ENCODE measurements at regions not wholly inside any gene's neighbourhood (a gene's known extent, or its start where the extent isn't known, plus 50 kb on each side); places are given as distances from the start of the nearest gene placed in this dataset.

DNA sequence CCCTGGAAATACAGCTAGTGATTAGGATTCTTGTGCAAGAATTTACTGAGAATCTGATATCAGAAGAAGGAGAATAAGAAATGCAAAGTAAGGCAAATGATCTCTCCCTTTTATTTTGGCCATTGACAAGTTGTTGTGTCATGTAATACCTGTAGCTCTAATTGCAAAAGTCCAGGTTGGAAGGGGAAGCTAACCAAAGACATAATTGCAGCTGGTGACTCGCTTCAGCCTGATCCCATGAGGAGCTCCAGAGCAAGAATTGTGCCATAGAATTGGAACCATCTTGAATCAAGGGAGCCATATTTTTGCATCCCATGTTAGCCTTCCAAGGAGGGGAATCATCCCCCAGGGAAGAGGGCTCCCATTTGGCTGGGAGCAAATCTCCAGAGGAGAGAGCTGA, 149.6 kb upstream of the MOCS2 start:
- TF ChIP-seq, protein P1, sequence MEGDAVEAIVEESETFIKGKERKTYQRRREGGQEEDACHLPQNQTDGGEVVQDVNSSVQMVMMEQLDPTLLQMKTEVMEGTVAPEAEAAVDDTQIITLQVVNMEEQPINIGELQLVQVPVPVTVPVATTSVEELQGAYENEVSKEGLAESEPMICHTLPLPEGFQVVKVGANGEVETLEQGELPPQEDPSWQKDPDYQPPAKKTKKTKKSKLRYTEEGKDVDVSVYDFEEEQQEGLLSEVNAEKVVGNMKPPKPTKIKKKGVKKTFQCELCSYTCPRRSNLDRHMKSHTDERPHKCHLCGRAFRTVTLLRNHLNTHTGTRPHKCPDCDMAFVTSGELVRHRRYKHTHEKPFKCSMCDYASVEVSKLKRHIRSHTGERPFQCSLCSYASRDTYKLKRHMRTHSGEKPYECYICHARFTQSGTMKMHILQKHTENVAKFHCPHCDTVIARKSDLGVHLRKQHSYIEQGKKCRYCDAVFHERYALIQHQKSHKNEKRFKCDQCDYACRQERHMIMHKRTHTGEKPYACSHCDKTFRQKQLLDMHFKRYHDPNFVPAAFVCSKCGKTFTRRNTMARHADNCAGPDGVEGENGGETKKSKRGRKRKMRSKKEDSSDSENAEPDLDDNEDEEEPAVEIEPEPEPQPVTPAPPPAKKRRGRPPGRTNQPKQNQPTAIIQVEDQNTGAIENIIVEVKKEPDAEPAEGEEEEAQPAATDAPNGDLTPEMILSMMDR (IDR thresholded peaks at IDR 0.05), result no peak

DNA sequence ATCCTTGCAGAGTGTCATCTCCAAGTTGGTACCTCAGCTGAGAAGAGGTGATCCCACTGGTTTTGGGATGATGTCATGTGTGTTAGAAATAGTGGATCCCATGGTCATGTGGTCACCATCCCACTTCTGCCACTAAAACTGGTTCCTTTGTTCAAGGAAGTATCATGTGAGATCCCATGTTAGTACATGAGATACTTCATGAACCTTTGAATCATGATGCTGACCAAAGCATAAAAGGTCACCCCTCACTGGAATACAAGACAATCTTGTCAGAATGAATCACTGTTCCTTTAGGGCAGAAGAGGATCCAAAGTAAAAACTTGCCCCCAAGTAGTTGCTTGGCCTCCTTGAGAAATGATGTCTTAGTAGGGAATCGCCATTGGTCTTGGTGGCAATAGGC, 150.9 kb upstream of the MOCS2 start:
- TF ChIP-seq, protein P1 (IDR thresholded peaks at IDR 0.05), result no peak

DNA sequence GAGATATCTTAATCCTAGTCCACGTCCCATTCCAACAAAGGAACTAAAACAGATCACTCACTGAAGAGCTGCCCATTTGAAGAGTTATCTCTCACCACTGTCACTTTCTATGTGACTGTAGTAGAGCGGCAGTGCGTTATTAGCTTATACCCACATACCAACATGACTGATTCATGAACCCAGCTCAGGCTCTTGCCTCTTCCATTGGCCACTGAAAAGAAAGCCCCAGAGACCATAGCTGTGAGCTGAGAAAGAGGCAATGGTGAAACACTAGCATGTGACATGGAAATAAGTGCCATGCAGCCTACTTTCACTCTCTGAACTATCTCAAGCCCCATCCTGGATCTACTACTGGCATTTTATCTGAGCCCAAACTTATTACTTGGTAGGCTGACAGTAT, 151.7 kb upstream of the MOCS2 start:
- TF ChIP-seq, protein P1 (IDR thresholded peaks at IDR 0.05), result no peak

DNA sequence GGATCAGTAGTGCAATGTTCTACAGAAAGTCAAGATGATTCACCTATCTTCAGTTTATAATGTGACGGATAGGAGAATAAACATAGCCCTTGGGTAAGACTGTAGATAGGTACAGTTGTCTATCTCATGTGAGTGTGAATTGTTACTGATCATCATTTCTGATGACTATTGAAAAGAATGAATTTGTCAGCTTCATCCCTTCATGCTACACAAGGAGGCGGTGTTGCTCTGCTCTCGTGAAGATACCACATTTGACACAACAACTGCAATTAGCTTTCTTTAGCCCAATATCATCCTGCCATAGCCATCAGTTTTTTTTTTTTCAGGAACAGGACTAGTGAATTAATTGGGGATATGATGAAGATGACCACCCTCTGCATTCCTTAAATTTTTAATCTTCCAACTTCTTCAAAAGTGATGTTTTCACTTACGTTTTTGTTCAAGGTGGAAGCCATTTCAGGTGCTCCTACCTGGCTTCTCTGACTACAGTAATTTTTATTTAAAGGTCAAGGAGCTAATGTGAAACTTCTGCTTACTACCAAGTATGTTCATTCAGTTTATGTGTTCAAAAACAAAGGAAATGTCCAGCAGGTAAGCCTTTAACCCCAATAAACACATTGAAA, 152.9 kb upstream of the MOCS2 start:
- TF ChIP-seq, protein P1 (IDR thresholded peaks at IDR 0.05), result peak; percentile 75

DNA sequence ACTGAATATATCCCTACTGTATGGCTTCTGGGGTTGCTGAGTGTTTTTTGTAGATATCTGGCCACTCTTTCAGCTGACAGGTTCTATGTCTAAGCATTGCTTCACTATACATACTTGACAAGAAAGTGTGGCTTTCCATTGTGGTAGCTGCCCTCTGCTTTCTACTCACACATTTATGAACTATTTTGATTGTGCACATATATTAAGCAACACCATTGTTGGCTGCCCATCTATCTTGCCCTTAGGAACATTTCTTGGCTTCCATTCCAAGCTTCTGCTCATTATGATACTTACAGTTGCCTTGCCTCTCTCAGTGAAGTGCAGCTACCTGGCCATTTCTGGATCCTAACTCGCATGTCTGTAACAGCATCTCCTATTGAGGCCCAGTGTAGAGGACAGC, 153.6 kb upstream of the MOCS2 start:
- TF ChIP-seq, protein P1 (IDR thresholded peaks at IDR 0.05), result no peak

DNA sequence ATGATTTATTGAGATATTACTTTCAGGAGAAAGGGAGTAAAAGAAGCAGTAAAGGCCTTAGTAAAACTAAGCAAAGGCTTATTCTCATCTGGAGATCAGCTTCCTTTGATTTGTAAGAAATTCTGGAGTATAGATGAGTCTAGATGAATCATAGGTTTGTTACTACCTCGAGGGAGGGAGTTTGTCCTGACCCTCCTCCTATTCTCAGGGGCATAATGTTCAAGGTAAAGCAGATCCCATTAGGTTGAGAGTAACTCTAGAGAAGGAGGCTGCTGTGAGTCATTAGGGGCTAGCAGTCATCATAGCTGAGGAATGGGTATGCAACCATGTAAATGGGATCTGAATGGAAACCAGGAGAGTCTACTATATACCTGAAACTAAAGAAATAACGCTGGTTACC, 155.5 kb upstream of the MOCS2 start:
- TF ChIP-seq, protein P1 (IDR thresholded peaks at IDR 0.05), result no peak

DNA sequence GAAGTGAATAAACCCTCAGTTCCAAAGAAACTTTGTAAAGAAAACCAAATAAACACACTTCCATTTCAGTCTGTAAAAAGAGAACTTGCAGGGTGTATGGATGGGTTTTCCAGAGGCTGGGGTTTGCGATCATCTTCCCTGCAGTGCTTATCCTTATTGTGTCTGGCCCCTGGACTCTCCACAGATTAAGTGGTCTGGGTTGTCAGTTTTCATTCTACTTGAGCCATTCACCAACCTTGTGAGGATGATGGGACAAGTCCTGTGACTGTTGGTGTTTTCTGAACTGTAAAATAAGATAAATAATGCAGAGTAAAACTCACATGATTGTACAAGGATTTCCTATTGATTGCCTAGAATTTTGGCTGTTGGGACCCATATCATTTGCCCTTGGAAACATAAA, 166.1 kb upstream of the MOCS2 start:
- TF ChIP-seq, protein P1 (IDR thresholded peaks at IDR 0.05), result no peak

DNA sequence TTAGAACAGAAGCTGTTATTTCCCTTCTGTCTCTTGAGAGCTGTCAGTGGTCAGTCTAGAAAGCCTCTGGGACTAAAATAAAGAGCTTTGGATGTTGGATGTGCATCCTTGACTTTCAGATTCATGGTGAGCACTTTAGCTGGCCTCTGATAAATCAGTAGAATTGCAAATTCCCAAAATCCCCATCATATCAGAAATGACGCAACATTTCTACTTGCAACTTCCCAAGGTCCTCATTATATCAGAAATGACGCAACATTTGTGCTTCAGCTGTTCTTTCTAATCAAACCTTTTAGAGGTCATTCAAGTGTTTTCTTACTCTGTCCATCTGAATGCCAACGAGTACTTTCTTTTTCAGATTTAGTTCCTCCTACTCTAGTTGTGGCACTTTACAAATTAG, 167.3 kb upstream of the MOCS2 start:
- TF ChIP-seq, protein P1 (IDR thresholded peaks at IDR 0.05), result no peak

All from LNCAP (cell line).